ENCODE measurements at regions not wholly inside any gene's neighbourhood (a gene's known extent, or its start where the extent isn't known, plus 50 kb on each side); places are given as distances from the start of the nearest gene placed in this dataset.
"Not testable (repeated sequence)": the region's sequence is repeated elsewhere in the genome, so short reads cannot be mapped to it uniquely, and the experiment has no call there.

DNA sequence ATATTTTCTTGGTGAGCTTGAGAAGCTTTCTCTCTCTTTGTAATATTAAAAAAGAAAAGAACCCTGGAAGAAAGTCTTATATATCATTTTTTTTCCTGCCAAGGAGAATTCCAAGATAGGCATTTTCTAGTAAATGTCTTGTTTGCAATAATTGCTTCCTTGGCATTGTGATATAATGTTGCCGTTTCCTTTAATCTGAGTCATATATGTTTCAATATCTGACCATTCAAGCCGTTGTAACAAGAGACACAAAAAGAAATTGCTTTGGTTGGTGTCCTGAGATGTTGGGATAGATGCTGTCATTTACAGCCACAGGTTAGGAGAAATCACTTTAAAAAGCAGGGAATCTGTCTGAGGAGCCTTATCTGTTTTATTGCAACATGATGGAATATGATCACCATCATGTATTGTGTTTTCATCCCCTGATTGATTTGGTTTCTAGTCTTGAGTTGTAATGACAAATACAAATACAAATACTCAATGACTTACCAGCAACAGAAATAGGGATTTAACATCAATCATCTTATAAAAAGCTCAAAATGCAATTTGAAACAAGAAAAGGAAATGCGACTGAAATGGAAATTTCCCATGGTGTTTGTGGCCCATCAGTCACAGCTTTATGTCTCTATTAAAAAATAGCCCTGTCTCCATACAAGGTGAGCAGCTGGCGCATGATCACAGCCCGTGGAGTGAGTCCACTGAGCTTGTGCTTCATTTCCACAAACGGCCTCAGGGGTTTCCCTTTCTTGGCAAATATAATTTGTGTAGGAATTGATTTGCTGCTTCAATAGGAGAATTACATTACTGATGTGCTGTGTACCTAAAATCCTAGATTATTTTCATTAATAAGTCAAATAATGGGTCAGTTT lies 250.1 kb upstream of the TRPC7 start:
- no peak for DNase-seq

DNA sequence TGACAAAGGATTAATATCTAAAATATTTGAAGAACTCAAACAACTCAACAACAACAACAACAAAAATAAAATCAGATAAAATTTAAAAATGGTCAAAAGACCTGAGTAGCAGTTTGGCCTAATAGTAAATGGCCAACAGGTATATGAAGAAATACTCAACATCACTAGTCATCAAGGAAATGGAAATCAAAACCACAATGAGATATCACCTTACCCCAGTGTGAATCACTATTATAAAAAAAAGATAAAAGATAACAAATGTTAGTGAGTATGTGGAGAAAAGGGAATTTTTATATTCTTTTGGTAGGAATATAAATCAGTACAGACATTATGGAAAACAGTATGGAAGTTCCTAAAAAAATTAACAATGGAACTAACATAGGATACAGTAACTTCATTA lies 247.9 kb upstream of the TRPC7 start:
- DNase-seq, result no peak

DNA sequence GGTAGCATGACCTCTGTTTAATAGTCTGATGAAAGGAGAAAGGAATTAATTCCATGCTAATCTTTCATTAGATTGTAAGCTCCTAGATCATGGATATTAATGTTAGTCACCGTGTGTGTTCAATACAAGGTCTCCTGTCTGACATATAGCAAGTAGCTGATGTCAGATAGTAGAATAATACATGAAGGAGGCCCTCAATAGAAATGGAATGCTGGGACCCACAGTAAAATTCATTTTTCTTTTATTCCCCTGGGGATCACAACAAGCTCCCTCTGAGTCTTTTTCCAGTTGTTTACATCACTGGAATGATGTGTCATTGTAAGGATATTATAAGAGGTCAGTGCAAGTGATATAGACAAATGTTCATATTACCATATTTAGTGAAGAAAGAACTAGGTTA lies 240.3 kb upstream of the TRPC7 start:
- DNase-seq, result no peak

DNA sequence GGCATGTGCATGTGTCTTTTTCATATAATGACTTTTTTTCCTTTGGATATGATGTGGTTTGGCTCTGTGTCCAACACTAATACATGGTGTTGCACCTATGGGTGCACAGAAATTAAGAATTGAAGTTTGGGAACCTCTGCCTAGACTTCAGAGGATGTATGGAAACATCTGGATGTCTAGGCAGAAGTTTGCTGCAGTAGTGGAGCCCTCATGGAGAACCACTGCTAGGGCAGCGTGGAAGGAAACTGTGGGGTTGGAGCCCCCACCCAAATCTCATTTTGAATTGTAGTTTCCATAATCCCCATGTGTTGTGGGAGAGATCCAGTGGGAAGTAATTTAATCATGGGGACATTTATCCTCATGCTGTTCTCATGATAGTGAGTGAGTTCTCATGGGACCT lies 235.0 kb upstream of the TRPC7 start:
- no peak for DNase-seq

DNA sequence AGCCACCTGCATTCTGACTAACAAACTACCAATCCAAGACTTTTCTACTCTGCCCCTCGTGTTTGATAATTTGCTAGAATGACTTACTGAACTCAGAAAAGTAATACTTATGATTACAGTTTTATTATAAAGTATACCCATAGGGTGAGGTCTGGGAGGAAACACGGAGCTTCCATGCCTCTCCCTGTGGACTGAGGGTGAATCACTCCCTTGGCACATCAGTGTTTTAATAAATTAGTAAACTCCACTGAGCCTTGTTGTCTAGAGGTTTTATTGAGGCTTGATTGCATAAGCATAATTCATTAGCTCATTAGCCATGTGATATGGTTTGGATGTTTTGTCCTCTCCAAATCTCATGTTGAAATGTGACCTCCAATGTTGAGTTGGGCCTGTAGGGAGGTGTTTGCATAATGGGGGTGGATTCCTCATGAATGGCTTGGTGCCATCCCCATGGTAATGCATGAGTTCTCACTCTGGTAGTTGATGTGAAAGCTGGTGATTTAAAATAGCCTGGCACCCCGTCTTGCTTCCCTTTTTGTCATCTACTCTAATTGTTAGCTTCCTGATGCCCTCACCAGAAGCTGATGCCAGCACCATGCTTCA lies 233.6 kb upstream of the TRPC7 start:
- DNase-seq, result no peak

DNA sequence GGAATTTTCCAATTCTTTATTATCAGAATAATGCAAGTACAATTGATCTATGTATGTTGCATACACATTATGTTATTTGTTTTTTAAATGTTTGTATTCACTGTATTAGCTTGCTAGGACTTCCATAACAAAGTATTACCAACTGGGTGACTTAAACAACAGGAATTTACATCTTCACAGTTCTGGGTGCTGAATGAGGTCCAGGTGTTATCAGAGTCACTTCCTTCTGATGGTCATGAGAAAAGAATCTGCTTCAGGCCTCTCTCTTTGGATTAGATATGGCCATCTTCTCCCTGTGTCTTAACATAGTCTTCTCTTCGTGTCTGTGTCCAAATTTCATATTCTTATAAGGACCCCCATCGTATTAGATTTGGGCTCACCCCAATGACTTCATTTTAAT lies 229.1 kb upstream of the TRPC7 start:
- no peak for DNase-seq

DNA sequence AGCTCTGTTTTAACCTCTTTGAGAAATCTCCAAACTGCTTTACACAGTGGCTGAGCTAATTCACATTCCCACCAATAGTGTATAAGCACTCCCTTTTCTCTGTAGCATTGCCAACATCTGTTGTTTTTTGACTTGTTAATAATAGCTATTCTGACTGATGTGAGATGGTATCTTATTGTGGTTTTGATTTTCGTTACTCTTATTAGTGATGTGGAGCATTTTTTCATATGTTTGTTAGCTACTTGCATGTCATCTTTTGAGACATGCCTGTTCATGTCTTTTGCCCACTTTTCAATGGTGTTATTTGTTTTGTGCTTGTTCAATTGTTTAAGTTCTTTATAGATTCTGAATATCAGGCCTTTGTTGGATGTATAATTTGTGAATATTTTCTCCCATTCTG lies 225.2 kb upstream of the TRPC7 start:
- DNase-seq, result no peak

DNA sequence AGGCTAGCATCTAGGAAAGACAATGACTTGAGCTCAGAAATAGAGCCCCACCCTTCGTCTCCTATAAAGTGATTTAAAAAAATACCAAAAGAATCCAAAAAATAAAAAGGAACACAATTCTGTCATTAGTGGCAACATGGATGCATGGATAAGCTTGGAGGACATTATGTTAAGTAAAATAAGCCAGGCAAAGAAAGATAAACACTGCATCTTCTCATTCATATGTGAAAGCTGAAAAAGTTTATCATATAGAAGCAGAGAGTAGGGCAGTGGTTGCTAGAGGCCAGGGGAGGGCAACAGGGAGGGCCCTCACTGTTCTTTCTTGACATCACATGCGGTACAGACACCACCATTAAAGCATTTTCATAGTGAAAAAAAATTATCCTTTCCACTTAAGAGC lies 220.9 kb upstream of the TRPC7 start:
- DNase-seq, result no peak

DNA sequence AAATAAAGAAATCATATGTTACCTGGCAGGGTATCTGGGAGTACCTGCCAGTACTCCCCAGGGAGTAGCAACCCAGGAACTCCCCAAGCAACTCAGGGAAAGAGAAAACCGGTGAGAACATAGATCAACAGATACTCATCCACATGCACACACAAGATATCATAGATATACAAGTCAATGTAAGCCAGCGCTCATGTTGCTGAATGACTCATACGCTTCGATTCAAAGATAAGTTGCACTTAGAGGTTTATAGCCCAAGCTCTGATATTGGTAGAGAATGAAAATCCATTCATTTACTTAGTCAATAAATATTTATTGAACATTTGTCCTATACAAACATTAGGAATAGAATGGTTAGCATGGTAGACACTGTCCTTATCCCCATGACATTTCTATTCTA lies 219.1 kb upstream of the TRPC7 start:
- no peak for DNase-seq

DNA sequence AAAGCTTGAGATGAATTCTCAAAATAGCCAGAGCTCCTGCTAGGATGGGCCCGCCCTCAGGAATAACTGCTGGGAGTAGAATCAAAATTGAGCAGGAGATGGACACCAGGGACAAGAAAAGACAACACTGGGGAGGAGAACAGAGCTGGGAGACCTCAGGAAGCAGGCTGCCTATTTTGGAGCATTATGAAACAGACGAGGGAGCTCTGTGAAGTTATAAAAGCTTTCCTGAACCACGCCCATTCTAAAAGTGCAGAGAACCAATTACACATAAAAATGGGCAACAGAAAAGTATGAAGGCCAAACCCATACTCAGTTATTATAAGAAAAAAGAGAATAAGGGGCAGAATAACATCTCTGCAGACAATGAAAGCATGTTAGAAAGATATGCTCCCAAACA lies 213.9 kb upstream of the TRPC7 start:
- no peak for DNase-seq

DNA sequence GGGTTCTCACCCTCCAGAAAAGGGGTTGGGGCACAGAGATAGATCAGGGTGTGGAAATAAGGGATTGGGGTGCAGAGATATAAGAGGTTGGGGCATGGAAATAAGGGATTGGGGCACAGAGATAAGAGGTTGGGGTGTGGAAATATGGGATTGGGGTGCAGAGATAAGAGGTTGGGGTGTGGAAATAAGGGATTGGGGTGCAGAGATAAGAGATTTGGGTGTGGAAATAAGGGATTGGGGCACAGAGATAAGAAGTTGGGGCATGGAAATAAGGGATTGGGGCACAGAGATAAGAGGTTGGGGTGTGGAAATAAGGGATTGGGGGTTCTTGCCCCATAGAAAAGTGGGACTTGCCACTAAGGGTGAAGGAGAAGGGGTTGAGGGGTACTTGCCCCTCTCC lies 204.5 kb upstream of the TRPC7 start:
- not testable (repeated sequence) for DNase-seq

DNA sequence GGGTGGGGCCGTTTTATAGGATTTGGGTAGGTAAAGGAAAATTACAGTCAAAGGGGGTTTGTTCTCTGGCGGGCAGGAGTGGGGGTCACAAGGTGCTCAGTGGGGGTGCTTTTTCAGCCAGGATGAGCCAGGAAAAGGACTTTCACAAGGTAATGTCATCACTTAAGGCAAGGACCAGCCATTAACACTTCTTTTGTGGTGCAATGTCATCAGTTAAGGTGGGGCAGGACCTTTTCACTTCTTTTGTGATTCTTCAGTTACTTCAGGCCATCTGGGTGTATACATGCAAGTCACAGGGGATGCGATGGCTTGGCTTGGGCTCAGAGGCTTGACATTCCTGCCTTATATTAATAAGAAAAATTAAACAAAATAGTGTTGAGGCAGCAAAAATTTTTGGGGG lies 200.1 kb upstream of the TRPC7 start:
- DNase-seq, result not testable (repeated sequence)

DNA sequence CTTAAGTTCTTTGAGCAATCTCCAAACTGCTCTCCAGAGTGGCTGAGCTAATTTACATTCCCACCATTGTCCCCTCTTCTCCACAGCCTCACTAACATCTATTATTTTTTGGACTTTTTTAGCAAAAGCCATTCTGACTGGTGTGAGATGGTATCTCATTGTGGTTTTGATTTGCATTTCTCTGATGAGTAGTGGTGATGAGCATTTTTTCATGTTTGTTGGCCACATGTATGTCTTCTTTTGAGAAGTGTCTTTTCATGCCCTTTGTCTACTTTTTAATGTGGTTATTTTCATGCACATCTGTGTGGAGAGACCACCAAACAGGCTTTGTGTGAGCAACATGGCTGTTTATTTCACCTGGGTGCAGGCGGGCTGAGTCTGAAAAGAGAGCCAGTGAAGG lies 199.7 kb upstream of the TRPC7 start:
- DNase-seq, result not testable (repeated sequence)

DNA sequence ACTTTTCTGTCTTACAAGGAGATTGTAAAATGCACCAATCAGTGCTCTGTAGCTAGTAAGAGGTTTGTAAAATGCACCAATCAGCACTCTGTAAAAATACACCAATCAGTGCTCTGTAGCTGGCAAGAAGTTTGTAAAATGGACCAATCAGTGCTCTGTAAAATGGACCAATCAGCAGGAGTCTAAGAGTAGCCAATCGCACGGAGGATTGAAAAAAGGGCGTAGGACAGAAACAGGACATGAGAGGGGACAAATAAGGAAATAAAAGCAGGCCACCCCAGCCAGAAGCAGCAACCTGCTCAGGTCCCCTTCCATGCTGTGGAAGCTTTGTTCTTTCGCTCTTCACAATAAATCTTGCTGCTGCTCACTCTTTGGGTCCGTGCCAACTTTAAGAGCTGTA lies 199.1 kb upstream of the TRPC7 start:
- DNase-seq, result not testable (repeated sequence)

DNA sequence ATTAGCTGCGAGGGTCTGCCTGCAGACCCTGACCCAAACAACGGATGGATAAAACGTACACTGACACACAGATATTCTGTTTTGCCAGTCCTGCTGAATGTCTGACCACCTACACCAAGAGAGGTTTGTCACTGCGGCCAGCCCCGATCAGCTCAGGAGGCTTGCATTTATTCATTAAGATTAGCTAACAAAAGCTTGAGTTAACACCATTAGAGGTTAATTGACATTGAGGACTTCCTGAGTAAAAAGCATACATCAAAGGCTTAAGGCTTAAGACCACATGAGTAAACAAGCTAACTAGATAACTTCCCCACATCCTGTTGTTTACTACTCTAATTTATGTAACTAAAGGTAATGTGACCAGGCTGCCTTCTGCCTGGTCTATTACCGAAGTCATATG lies 198.1 kb upstream of the TRPC7 start:
- DNase-seq, result no peak

DNA sequence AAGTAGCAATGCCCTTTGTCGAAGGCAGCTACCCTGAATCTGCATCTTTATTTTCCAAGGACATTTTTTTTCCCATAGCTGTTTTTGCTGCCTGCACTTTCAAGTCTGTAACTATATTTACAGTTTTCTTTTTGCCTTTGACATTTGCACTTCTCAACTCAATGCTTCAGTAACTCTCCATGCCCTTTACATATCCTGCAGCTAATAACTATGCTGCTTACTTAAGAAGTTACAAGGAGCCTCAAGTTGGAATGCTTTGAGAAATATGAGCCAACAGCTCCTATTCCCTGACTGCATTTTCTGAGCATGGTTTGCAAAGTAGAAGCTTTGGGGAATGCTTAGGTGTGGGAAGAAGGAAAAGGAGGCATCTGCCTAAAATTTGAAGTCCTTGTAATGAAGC lies 194.8 kb upstream of the TRPC7 start:
- no peak for DNase-seq

DNA sequence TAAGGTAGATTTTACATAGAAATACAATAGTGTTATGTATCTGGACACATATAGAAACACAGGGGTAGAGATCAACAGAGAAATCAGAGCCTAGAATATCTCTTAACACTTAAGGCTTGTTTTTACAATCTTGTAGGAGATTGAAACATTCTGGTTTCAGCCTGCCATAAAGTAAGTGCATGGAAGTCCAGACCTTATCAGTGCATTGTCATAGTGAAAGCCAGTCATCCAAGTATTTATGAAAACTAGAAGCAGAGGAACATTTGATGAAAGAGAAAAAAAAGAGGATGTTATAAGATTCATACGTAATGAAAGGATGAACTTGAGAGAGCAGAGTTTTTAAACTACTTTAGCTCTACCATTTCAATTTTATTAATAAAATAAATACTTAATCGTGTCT lies 194.3 kb upstream of the TRPC7 start:
- DNase-seq, result no peak

DNA sequence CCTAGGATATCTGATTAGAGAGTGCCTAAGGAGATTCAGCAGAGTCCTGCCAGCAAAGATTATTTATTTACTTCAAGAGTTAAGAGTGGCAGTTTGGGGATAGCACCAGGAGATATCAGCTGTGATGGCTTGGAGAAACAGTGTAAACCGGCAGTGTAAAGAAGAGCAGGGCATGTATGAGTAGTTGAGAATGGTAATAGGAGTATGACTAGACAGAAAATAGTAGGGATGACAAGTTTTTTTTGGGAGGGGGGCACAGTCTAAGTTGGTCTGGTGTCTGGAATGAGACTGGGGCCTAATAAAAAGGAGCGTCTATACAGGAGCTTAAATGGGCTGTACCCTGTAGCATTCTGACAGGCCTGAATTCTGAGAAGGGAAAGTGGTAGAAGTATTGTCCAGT lies 181.8 kb upstream of the TRPC7 start:
- DNase-seq, result not testable (repeated sequence)

DNA sequence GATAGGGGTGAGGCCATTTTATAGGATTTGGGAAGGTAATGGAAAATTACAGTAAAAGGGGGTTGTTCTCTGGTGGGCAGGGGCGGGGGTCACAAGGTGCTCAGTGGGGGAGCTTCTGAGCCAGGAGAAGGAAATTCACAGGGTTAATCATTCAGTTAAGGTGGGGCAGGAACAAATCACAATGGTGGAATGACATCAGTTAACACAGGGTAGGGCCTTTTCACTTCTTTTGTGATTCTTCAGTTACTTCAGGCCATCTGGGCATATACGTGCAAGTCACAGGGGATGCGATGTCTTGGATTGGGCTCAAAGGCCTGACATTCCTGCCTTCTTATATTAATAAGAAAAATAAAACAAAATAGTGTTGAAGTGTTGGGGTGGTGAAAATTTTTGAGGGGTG lies 181.1 kb upstream of the TRPC7 start:
- DNase-seq, result not testable (repeated sequence)

DNA sequence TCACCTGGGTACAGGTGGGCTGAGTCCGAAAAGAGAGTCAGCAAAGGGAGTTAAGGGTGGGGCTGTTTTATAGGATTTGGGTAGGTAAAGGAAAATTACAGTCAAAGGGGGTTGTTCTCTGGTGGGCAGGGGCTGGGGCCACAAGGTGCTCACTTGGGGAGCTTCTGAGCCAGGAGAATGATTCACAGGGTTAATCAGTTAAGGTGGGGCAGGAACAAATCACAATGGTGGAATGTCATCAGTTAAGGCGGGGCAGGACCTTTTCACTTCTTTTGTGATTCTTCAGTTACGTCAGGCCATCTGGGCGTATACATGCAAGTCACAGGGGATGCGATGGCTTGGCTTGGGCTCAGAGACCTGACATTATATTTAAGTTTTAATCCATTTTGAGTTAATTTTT lies 179.7 kb upstream of the TRPC7 start:
- not testable (repeated sequence) for DNase-seq

DNA sequence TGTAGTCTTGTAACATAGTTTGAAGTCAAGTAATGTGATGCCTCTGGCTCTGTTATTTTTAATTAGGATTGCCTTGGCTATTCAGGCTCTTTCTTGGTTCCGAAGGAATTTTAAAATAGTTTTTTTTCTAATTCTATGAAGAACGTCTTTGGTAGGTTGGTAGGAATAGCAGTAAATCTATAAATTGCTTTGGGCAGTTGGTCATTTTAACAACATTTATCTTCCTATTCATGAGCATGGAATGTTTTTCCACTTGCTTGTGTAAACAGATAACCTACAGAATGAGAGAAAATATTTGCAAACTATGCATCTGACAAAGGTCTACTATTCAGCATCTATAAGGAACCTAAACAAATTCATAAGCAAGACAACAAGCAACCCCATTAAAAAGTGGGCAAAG lies 173.2 kb upstream of the TRPC7 start:
- no peak for DNase-seq

DNA sequence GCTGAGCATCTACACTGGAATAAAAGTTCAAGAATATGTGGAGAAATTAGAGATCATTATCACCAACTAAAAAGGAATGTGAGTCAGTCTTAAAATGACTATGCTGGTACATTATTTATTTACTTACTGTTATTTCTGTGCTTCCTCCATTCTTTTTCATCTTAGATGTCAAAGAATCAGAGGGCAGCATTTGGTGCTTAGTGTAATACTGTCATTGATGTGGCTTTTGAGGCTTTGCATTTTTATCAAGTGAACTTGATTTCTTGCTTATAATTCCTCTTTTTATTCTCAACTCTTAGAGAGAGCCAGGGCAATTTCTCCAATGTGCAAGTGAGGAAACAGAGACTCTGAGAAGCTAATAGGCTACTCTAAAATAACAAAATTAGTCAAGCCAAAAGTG lies 163.7 kb upstream of the TRPC7 start:
- DNase-seq, result no peak

DNA sequence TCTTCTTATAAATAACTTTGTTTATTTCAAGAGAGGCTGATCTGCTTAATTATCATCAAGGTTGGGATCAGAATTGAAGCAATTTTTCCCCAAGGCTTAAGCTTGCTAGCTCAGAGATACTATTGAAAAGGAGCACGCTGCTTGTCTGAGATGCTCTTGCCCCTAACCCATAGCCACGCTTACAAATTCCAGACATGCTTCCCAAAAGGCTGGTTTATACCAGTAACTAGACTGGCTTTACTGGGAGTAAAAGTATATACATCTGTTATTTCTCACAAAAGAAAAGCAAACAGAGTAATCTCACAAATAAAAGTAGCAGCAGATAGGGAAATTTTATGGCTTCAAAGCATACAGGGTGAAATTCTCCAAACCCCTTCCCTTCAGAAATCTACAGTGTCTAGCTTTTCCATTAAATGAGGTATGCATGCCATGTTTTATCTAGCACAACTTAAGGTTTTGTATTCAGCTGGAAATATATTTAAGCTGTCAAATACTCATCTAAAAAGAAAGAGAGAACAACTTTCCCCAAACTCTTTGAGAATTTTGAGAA lies 163.2 kb upstream of the TRPC7 start:
- DNase-seq, result no peak

DNA sequence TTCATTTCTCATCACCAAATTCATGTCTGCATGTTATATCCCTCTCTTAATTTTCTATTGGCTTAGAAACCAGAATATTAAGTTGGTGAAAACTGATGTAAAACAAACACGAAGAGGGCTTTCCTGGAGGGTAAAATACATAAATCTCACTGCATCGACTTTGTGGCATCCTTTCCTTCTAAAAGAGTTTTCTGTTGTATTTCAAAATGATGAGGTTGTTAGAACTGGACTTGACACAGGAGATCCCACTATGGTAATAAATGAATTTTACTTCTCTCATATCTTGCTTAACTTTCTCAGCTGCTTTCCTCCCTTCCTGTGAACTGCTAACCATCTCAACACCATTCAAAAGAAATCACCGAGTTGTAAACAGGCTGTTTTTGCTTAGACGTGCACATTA lies 162.0 kb upstream of the TRPC7 start:
- no peak for DNase-seq

DNA sequence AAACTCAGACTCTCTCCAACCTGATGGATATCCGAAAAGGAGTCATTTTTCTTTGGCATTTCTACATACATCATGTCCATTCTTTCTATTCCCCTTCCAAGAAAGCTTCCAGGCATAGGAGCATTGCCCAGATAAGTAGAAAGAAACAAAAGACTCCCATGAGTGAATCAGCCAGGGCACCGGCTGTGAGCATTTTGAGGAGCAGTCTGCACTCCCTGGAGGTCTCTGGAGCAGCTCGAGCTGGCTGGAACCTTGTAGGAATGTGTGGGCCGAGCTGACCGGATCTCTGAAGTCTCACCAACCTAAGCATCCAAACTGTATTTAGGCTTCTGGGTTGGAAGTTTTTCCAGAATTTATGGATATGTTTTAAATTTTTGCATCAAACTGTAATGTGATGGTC lies 161.4 kb upstream of the TRPC7 start:
- no peak for DNase-seq

All from right hindlimb (tissue), 1 donor.